GM23338 (cell line): ENCODE measurements at regions not wholly inside any gene's neighbourhood (a gene's known extent, or its start where the extent isn't known, plus 50 kb on each side); places are given as distances from the start of the nearest gene placed in this dataset.

Experiments
- ATAC-seq: fragments of 200-7000 bp; cut with Tn5 transposase; 3 replicates; pipeline ENCODE4 v1.9.1; 2020
- DNase-seq: peaks from one replicate; pipeline ENCODE4 v3.0.0-alpha.2; 2015; ENCODE audit warnings: low spot score
- H2AFZ ChIP-seq: fragments of 200-600 bp; sonication (generic); 2 replicates; pipeline ENCODE4 v1.8.0; 2016; ENCODE audit warnings: antibody characterized with exemption, mild to moderate bottlenecking, moderate library complexity
- H3F3A ChIP-seq: fragments of 200-600 bp; sonication (generic); replicated peaks from 2 replicates; pipeline ENCODE4 v1.8.0; 2017; ENCODE audit warnings: antibody characterized with exemption, mixed run types, low read depth
- H3K27ac ChIP-seq: fragments of 200-600 bp; sonication (generic); 2 replicates; pipeline ENCODE4 v1.6.1; 2016; ENCODE audit warnings: low read depth
- H3K27me3 ChIP-seq: fragments of 200-600 bp; sonication (generic); 2 replicates; pipeline ENCODE4 v1.8.0; 2016; ENCODE audit warnings: mild to moderate bottlenecking, mixed run types, moderate library complexity; ENCODE audit not compliant: insufficient read depth
- H3K36me3 ChIP-seq: fragments of 200-600 bp; sonication (generic); 2 replicates; pipeline ENCODE4 v1.8.0; 2016; ENCODE audit warnings: mild to moderate bottlenecking; ENCODE audit not compliant: insufficient read depth
- H3K4me1 ChIP-seq: fragments of 200-600 bp; sonication (generic); 2 replicates; pipeline ENCODE4 v1.8.0; 2016; ENCODE audit warnings: mild to moderate bottlenecking, moderate library complexity; ENCODE audit not compliant: insufficient read depth
- H3K4me2 ChIP-seq: fragments of 200-600 bp; sonication (generic); 2 replicates; pipeline ENCODE4 v1.7.1; 2017; ENCODE audit warnings: mixed run types
- H3K4me3 ChIP-seq: fragments of 200-600 bp; sonication (generic); 2 replicates; pipeline ENCODE4 v1.6.1; 2016; ENCODE audit warnings: mixed run types
- H3K79me2 ChIP-seq: fragments of 200-600 bp; sonication (generic); replicated peaks from 2 replicates; pipeline ENCODE4 v1.8.0; 2017; ENCODE audit warnings: mild to moderate bottlenecking; ENCODE audit not compliant: insufficient read depth
- H3K9me2 ChIP-seq: fragments of 200-600 bp; sonication (generic); 2 replicates; pipeline ENCODE4 v1.8.0; 2017; ENCODE audit not compliant: insufficient read depth
- H4K20me1 ChIP-seq: fragments of 200-600 bp; sonication (generic); replicated peaks from 2 replicates; pipeline ENCODE4 v1.8.0; 2017; ENCODE audit warnings: mild to moderate bottlenecking; ENCODE audit not compliant: insufficient read depth
- H3K27ac Mint-ChIP-seq: 2 replicates; pipeline ENCODE4 v1.8.0; 2020; ENCODE audit warnings: inconsistent platforms, mild to moderate bottlenecking, moderate library complexity, mixed read lengths
- H3K27me3 Mint-ChIP-seq: 3 replicates; pipeline ENCODE4 v1.8.0; 2022; ENCODE audit warnings: low read depth, mild to moderate bottlenecking, moderate library complexity, mixed read lengths, inconsistent platforms; ENCODE audit not compliant: insufficient read depth, poor library complexity
- H3K36me3 Mint-ChIP-seq: 3 replicates; pipeline ENCODE4 v1.8.0; 2021; ENCODE audit warnings: low read depth, mild to moderate bottlenecking, inconsistent platforms, moderate library complexity, mixed read lengths
- H3K4me1 Mint-ChIP-seq: 3 replicates; pipeline ENCODE4 v1.8.0; 2020; ENCODE audit warnings: mild to moderate bottlenecking, inconsistent platforms, mixed read lengths
- H3K4me3 Mint-ChIP-seq: 3 replicates; pipeline ENCODE4 v1.8.0; 2021; ENCODE audit warnings: moderate library complexity, mild to moderate bottlenecking, inconsistent platforms, mixed read lengths
- H3K9me3 Mint-ChIP-seq: 3 replicates; pipeline ENCODE4 v1.8.0; 2020; ENCODE audit warnings: moderate library complexity, mild to moderate bottlenecking, inconsistent platforms, mixed read lengths
- EZH2 ChIP-seq: fragments of 200-600 bp; sonication (generic); IDR thresholded peaks from one replicate; pipeline ENCODE4 v1.8.0; 2017; ENCODE audit warnings: antibody characterized with exemption, mild to moderate bottlenecking, low read depth; ENCODE audit not compliant: unreplicated experiment
- JUNB ChIP-seq: IDR thresholded peaks from one replicate; pipeline ENCODE4 v1.6.1; 2016; ENCODE audit warnings: antibody characterized with exemption; ENCODE audit not compliant: unreplicated experiment
- STAT1 ChIP-seq: IDR thresholded peaks from one replicate; pipeline ENCODE4 v1.6.1; 2016; ENCODE audit warnings: antibody characterized with exemption; ENCODE audit not compliant: unreplicated experiment
- TF ChIP-seq, protein P1 (sequence below), 2 experiments: fragments of 200-600 bp in 1 of 2; sonication (generic) in 1 of 2; conservative IDR thresholded peaks; 2 replicates each; pipeline versions ENCODE4 v1.5.1 to v1.6.1; 2016 to 2017; ENCODE audit warnings: antibody characterized with exemption in 2 of 2, low read depth in 2 of 2, mild to moderate bottlenecking in 2 of 2, moderate library complexity in 1 of 2
- TF ChIP-seq, protein P2 (sequence below): IDR thresholded peaks from one replicate; pipeline ENCODE4 v1.6.1; 2018; ENCODE audit warnings: antibody characterized with exemption; ENCODE audit not compliant: unreplicated experiment

DNA sequence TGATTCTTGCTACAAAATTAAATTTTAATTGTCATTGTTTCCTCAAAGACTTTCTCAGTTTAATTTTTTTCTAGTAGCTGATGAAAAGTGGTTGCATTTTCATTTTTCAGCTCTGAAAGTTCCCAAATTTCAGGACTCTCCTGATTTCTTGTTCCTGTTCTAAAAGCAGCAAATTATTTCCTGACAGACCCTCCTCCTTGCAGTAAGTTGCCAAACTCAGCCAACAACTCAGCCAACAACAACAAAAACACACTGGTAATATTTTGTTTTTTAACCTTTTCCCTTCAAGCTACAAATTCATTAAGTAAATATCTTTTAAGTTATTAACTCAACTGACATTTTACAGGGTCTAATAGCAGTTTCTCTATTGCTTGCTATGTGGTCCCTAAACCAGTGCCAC, 487.8 kb upstream of the NUDT12 start:
- H3K79me2 ChIP-seq = no peaks in the 10 kb centered on the region
- ATAC-seq = no peak
- H3K4me3 ChIP-seq = no peak overlapping the region
- H3F3A ChIP-seq = no peaks in the 10 kb centered on the region
- H3K9me3 Mint-ChIP-seq = peaks cover 4% of the 10 kb centered on the region; the same call in 1 of the 3 replicates
- H3K4me2 ChIP-seq = no peak overlapping the region
- H3K27me3 ChIP-seq = no peaks in the 10 kb centered on the region
- no peak for DNase-seq
- H3K27ac ChIP-seq = no peak overlapping the region
- TF ChIP-seq STAT1 (no peak), JUNB (no peak)
- TF ChIP-seq, protein P1, sequence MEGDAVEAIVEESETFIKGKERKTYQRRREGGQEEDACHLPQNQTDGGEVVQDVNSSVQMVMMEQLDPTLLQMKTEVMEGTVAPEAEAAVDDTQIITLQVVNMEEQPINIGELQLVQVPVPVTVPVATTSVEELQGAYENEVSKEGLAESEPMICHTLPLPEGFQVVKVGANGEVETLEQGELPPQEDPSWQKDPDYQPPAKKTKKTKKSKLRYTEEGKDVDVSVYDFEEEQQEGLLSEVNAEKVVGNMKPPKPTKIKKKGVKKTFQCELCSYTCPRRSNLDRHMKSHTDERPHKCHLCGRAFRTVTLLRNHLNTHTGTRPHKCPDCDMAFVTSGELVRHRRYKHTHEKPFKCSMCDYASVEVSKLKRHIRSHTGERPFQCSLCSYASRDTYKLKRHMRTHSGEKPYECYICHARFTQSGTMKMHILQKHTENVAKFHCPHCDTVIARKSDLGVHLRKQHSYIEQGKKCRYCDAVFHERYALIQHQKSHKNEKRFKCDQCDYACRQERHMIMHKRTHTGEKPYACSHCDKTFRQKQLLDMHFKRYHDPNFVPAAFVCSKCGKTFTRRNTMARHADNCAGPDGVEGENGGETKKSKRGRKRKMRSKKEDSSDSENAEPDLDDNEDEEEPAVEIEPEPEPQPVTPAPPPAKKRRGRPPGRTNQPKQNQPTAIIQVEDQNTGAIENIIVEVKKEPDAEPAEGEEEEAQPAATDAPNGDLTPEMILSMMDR (conservative IDR thresholded peaks at IDR 0.05; ENCODE audit: low read depth in 2 of 2) = no peak
- H3K36me3 ChIP-seq = no peaks in the 10 kb centered on the region
- H3K36me3 Mint-ChIP-seq = no peaks in the 10 kb centered on the region
- no peaks in the 10 kb centered on the region for H3K27me3 Mint-ChIP-seq
- H2AFZ ChIP-seq = no peak overlapping the region
- no peaks in the 10 kb centered on the region; the same call in 1 of the 2 replicates for H3K4me1 ChIP-seq
- no peaks in the 10 kb centered on the region; the same call in 1 of the 3 replicates for H3K4me1 Mint-ChIP-seq
- H4K20me1 ChIP-seq = no peaks in the 10 kb centered on the region
- no peak overlapping the region for H3K4me3 Mint-ChIP-seq
- no peak overlapping the region for H3K27ac Mint-ChIP-seq
- 0 out of 2 replicates have a peak, but pooled peaks cover 4% of the 10 kb centered on the region for H3K9me2 ChIP-seq

- no peak for ATAC-seq
- H3K27me3 ChIP-seq = no peaks in the 10 kb centered on the region
- no peak for TF ChIP-seq EZH2
- TF ChIP-seq, protein P1 (conservative IDR thresholded peaks at IDR 0.05; ENCODE audit: low read depth in 2 of 2) = peak in 1 of 2 experiments; percentile 32; a peak in 2 of 4 replicates
- TF ChIP-seq, protein P2, sequence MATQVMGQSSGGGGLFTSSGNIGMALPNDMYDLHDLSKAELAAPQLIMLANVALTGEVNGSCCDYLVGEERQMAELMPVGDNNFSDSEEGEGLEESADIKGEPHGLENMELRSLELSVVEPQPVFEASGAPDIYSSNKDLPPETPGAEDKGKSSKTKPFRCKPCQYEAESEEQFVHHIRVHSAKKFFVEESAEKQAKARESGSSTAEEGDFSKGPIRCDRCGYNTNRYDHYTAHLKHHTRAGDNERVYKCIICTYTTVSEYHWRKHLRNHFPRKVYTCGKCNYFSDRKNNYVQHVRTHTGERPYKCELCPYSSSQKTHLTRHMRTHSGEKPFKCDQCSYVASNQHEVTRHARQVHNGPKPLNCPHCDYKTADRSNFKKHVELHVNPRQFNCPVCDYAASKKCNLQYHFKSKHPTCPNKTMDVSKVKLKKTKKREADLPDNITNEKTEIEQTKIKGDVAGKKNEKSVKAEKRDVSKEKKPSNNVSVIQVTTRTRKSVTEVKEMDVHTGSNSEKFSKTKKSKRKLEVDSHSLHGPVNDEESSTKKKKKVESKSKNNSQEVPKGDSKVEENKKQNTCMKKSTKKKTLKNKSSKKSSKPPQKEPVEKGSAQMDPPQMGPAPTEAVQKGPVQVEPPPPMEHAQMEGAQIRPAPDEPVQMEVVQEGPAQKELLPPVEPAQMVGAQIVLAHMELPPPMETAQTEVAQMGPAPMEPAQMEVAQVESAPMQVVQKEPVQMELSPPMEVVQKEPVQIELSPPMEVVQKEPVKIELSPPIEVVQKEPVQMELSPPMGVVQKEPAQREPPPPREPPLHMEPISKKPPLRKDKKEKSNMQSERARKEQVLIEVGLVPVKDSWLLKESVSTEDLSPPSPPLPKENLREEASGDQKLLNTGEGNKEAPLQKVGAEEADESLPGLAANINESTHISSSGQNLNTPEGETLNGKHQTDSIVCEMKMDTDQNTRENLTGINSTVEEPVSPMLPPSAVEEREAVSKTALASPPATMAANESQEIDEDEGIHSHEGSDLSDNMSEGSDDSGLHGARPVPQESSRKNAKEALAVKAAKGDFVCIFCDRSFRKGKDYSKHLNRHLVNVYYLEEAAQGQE = no peak
- no peak for DNase-seq
- H3K9me3 Mint-ChIP-seq = peaks cover 4% of the 10 kb centered on the region; the same call in 1 of the 3 replicates
- no peaks in the 10 kb centered on the region for H3K36me3 Mint-ChIP-seq
- H3K36me3 ChIP-seq = no peaks in the 10 kb centered on the region
- no peak overlapping the region for H3K27ac Mint-ChIP-seq
- H2AFZ ChIP-seq = peak overlapping the region; percentile 72; the same call in 1 of the 2 replicates
- no peaks in the 10 kb centered on the region for H3F3A ChIP-seq
- no peak overlapping the region for H3K4me3 ChIP-seq
- H3K27me3 Mint-ChIP-seq = no peaks in the 10 kb centered on the region
- no peaks in the 10 kb centered on the region for H4K20me1 ChIP-seq
- no peak overlapping the region for H3K27ac ChIP-seq
- no peak overlapping the region for H3K4me3 Mint-ChIP-seq
- H3K4me2 ChIP-seq = no peak overlapping the region
- no peaks in the 10 kb centered on the region; the same call in 1 of the 2 replicates for H3K4me1 ChIP-seq
- no peaks in the 10 kb centered on the region for H3K79me2 ChIP-seq
- H3K9me2 ChIP-seq = 0 out of 2 replicates have a peak, but pooled peaks cover 4% of the 10 kb centered on the region
- peaks cover 3% of the 10 kb centered on the region for H3K4me1 Mint-ChIP-seq
These were observed 487.2 kb upstream of the NUDT12 start for GRCh38 chr5:104049752-104050151.
